Right atrium auricular region (tissue), 2 donors: ENCODE measurements at regions not wholly inside any gene's neighbourhood (a gene's known extent, or its start where the extent isn't known, plus 50 kb on each side); places are given as distances from the start of the nearest gene placed in this dataset.
A peak's percentile ranks its signal among the peaks of the same experiment; 100 is the strongest.

Source experiments
- DNase-seq: peaks from one replicate; pipeline ENCODE4 v3.0.0-alpha.2; 2019; ENCODE audit warnings: low spot score
- H3K27ac ChIP-seq, 2 donors: fragments of 200-600 bp; sonication (generic); 1 replicate in 1 of 2; 2 replicates in 1 of 2; pipeline ENCODE4 v1.5.1; 2016 to 2019
- H3K27me3 ChIP-seq, 2 donors: fragments of 200-600 bp; sonication (generic); one replicate each; pipeline versions ENCODE4 v1.5.1 to v1.6.0; 2017 to 2019
- H3K36me3 ChIP-seq: fragments of 200-600 bp; sonication (generic); one replicate; pipeline ENCODE4 v1.5.1; 2016
- H3K4me1 ChIP-seq, 2 donors: fragments of 200-600 bp; sonication (generic); one replicate each; pipeline versions ENCODE4 v1.5.1 to v1.6.0; 2017 to 2019
- H3K4me3 ChIP-seq, 2 donors: fragments of 200-600 bp; sonication (generic); 1 replicate in 1 of 2; 2 replicates in 1 of 2; pipeline ENCODE4 v1.5.1; 2017 to 2019; ENCODE audit warnings: mild to moderate bottlenecking in 1 of 2, moderate library complexity in 1 of 2
- H3K9me3 ChIP-seq, 2 donors: fragments of 200-600 bp; sonication (generic); one replicate each; pipeline ENCODE4 v1.5.1; 2019
- TF ChIP-seq, protein P1 (sequence below), 2 donors: fragments of 200-600 bp; sonication (generic); IDR thresholded peaks; one replicate each; pipeline ENCODE4 v1.5.1; 2019; ENCODE audit warnings: antibody characterized with exemption in 2 of 2

GRCh38 chr2:220070349-220070748 lies 442.9 kb downstream of the SLC4A3 start:
- no peak for DNase-seq
- TF ChIP-seq, protein P1, sequence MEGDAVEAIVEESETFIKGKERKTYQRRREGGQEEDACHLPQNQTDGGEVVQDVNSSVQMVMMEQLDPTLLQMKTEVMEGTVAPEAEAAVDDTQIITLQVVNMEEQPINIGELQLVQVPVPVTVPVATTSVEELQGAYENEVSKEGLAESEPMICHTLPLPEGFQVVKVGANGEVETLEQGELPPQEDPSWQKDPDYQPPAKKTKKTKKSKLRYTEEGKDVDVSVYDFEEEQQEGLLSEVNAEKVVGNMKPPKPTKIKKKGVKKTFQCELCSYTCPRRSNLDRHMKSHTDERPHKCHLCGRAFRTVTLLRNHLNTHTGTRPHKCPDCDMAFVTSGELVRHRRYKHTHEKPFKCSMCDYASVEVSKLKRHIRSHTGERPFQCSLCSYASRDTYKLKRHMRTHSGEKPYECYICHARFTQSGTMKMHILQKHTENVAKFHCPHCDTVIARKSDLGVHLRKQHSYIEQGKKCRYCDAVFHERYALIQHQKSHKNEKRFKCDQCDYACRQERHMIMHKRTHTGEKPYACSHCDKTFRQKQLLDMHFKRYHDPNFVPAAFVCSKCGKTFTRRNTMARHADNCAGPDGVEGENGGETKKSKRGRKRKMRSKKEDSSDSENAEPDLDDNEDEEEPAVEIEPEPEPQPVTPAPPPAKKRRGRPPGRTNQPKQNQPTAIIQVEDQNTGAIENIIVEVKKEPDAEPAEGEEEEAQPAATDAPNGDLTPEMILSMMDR (IDR thresholded peaks at IDR 0.05), result no peak
- Histone ChIP-seq H3K36me3 (no peaks in the 10 kb centered on the region), H3K27ac (no peak overlapping the region), H3K9me3 (no peaks in the 10 kb centered on the region), H3K4me1 (no peaks in the 10 kb centered on the region), H3K4me3 (no peak overlapping the region), H3K27me3 (no peaks in the 10 kb centered on the region)

- Histone ChIP-seq H3K27me3 (no peaks in the 10 kb centered on the region), H3K9me3 (no peaks in the 10 kb centered on the region), H3K27ac (no peak overlapping the region), H3K4me1 (no peaks in the 10 kb centered on the region), H3K36me3 (no peaks in the 10 kb centered on the region), H3K4me3 (no peak overlapping the region)
- TF ChIP-seq, protein P1 (IDR thresholded peaks at IDR 0.05), result no peak
- no peak for DNase-seq
Measured at GRCh38 chr2:220071696-220072095, 444.3 kb downstream of the SLC4A3 start.

- TF ChIP-seq, protein P1 (IDR thresholded peaks at IDR 0.05), result no peak
- no peaks in the 10 kb centered on the region for H3K9me3 ChIP-seq
- no peak overlapping the region for H3K27ac ChIP-seq
- no peaks in the 10 kb centered on the region for H3K36me3 ChIP-seq
- DNase-seq, result no peak
- H3K4me1 ChIP-seq, result no peaks in the 10 kb centered on the region
- H3K27me3 ChIP-seq, result no peaks in the 10 kb centered on the region
- H3K4me3 ChIP-seq, result no peak overlapping the region
Measured at GRCh38 chr2:220072669-220073220, 445.3 kb downstream of the SLC4A3 start.

GRCh38 chr2:220075835-220076234 lies 448.4 kb downstream of the SLC4A3 start:
- Histone ChIP-seq H3K36me3 (no peaks in the 10 kb centered on the region), H3K4me3 (no peak overlapping the region), H3K9me3 (no peaks in the 10 kb centered on the region), H3K27ac (no peak overlapping the region), H3K4me1 (peaks cover 0 to 10% of the 10 kb centered on the region in 2 donors), H3K27me3 (no peaks in the 10 kb centered on the region)
- no peak for DNase-seq
- TF ChIP-seq, protein P1 (IDR thresholded peaks at IDR 0.05), result no peak

- Histone ChIP-seq H3K27ac (peak overlapping the region; percentile 31 to 57), H3K4me1 (peaks cover 0 to 10% of the 10 kb centered on the region in 2 donors), H3K4me3 (no peak overlapping the region), H3K36me3 (no peaks in the 10 kb centered on the region), H3K27me3 (no peaks in the 10 kb centered on the region), H3K9me3 (no peaks in the 10 kb centered on the region)
- TF ChIP-seq, protein P1 (IDR thresholded peaks at IDR 0.05), result peak in 1 of 2 donors; percentile 47
- peak; percentile 74 for DNase-seq
Measured at GRCh38 chr2:220076734-220077133, 449.3 kb downstream of the SLC4A3 start.

DNA sequence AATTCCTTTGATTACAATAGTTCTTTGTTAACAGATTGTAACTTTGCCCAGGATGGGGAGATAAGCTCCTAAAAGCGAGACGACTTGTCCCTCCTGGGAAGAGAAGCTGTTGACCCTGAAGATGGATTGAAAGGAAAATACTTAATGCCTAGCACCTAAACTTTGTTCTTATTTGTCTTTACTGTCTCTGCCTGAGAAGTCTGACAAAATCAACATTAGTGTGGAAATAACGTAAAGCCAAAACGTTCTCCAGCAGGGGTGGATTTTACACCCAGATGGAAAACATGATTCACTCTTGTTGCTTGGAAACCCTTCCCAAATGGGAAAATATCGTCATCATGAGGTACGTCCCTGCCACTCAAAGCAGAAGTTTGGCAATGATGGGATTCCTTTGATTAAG lies 450.1 kb downstream of the SLC4A3 start:
- no peaks in the 10 kb centered on the region for H3K36me3 ChIP-seq
- peak overlapping the region; percentile 31 to 57 for H3K27ac ChIP-seq
- H3K4me3 ChIP-seq, result no peak overlapping the region
- H3K4me1 ChIP-seq, result peaks cover 0 to 10% of the 10 kb centered on the region in 2 donors
- no peaks in the 10 kb centered on the region for H3K27me3 ChIP-seq
- TF ChIP-seq, protein P1 (IDR thresholded peaks at IDR 0.05), result no peak
- no peaks in the 10 kb centered on the region for H3K9me3 ChIP-seq
- no peak for DNase-seq
